ENCODE measurements at regions not wholly inside any gene's neighbourhood (a gene's known extent, or its start where the extent isn't known, plus 50 kb on each side); places are given as distances from the start of the nearest gene placed in this dataset.
"Not testable (repeated sequence)": the region's sequence is repeated elsewhere in the genome, so short reads cannot be mapped to it uniquely, and the experiment has no call there.

GRCh38 chr13:63712159-63712558 is 2296.5 kb upstream of the PCDH20 start:
- DNase-seq (ENCODE audit: low read depth in 4 of 4, low spot score in 3 of 4): not testable (repeated sequence)

GRCh38 chr13:63706751-63707150 is 2291.1 kb upstream of the PCDH20 start:
- DNase-seq (ENCODE audit: low read depth in 4 of 4, low spot score in 3 of 4): no peak

DNA sequence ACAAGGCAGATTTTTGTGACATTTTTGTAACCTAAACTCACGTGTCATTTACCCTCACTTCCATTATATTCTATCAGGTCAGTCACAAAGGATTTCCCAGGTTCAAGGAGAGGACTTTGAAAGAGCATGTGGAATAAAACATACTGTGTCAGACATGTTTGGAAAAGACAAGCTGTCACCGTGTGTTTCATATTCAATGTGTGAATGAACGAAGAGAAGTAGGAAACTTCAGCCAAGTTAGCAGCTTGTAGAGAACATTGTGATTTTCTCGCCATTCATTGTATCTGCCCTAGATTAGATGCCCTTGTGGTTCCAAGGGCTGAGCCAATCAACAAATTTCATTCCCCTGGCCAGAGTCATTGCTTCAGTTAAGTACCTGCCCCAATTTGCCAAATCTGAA is 2288.9 kb upstream of the PCDH20 start:
- DNase-seq (ENCODE audit: low read depth in 4 of 4, low spot score in 3 of 4): no peak

GRCh38 chr13:63700350-63700749 is 2284.7 kb upstream of the PCDH20 start:
- DNase-seq (ENCODE audit: low read depth in 4 of 4, low spot score in 3 of 4): no peak

GRCh38 chr13:63699948-63700347 is 2284.3 kb upstream of the PCDH20 start:
- DNase-seq (ENCODE audit: low read depth in 4 of 4, low spot score in 3 of 4): no peak

DNA sequence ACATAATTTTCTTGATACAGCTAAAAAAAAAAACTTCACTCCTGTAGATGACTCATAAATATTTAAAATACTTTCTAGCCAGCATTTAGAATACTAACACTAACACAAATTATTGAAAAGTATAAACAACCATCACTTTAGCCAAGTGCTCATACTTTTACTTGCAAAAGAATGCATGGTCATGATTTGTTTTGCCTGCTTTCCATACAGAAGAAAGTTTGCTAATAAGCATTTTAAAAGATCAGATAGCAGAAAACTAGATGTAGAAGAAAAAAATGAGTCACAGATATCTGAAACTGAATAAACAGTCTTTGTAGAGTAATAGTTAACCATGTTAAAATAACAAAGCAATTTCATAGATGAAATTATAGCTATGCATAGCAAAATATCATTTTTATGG is 2280.4 kb upstream of the PCDH20 start:
- DNase-seq (ENCODE audit: low read depth in 4 of 4, low spot score in 3 of 4): no peak

GRCh38 chr13:63693696-63694095 is 2278.0 kb upstream of the PCDH20 start:
- no peak for DNase-seq (ENCODE audit: low read depth in 4 of 4, low spot score in 3 of 4)

DNA sequence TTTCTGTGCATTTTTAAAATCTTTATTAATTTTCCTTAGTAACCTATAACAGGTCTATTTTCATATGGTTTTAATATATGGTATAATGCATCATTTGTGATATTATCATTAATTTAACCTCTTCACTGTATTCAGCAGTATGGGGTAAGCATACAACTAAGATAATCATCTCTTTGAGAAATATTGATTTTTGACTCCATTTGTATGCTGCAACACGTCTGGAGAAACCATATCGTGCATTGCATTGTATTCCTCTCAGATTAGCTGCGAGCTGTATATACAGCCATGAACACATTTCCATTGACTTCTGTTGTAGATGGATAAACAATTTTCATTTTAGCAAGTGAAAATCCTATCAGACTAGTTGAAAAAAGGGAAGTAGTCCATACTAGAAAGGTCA is 2275.8 kb upstream of the PCDH20 start:
- DNase-seq (ENCODE audit: low read depth in 4 of 4, low spot score in 3 of 4): no peak

DNA sequence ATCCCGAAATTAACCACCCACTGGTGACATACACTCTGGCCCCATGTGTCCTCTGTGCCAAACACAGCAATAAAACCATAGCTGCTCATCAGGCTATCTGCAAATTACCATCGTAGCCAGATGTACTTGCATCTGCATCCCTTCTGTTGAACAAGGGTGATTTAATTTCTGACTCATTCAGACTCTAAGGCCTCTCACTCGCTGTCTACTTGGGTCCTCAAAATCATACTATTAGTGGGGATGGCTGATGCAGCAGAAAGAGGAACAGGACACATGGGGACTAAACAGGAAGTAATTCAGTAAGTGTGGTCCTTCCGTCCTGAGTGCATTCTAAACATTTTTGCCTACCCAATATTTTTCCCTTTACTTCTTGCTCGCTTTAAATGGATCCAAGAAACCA is 2275.0 kb upstream of the PCDH20 start:
- DNase-seq (ENCODE audit: low read depth in 4 of 4, low spot score in 3 of 4): no peak

DNA sequence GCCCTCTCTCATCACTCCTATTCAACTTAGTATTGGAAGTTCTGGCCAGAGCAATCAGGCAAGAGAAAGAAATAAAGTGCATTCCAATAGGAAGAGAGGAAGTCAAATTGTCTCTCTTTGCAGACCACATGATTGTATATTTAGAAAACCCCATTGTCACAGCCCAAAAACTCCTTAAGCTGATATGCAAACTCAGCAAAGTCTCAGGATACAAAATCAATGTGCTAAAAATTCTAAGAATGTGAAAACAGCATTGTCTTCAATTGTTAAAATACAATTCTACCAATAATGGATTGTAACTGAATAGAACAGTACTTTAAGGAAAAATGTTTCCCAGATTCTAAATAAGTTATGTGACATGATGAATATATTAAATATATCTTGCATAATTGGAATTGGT is 2269.2 kb upstream of the PCDH20 start:
- DNase-seq (ENCODE audit: low read depth in 4 of 4, low spot score in 3 of 4): no peak

DNA sequence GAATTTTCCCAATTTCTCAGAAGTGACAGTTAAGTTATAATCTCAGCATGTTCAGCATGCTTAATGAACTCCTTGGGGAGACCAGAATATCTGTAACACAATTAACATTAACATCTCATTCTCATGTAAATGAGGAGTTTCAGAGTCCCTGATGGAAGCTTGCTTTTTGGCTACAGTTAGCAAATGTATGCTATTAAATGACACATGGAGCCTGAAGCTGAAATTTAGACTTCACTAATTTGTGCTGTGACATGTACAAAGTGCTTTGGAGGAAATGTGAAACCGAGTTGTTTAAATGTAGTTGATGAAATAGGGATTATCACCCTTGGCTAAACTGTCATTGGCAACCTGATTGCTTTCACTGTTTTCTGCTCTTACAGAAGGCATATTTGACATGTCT is 2265.1 kb upstream of the PCDH20 start:
- no peak for DNase-seq (ENCODE audit: low read depth in 4 of 4, low spot score in 3 of 4)

GRCh38 chr13:63671296-63671695 is 2255.6 kb upstream of the PCDH20 start:
- no peak for DNase-seq (ENCODE audit: low read depth in 4 of 4, low spot score in 3 of 4)

- no peak for DNase-seq (ENCODE audit: low read depth in 4 of 4, low spot score in 3 of 4)
Observed at GRCh38 chr13:63651394-63651793, 2235.7 kb upstream of the PCDH20 start.

DNA sequence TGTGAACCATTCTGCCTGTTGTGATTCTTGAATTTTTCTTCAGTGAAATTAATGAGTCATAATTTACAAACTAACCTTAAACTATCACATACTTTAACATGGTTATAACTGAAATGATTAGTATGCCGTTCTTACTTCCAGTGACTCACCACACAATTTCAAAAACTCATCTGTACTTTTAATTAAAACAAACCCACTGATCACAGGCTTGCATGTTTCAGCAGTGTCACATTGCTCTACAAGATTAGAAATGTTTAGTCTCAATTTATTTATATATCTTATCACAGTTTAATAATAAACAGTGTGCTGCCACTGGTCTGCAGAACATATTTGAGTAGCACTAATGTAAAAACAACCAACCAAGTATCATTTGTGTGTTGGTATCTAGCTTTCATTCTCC is 2227.9 kb upstream of the PCDH20 start:
- DNase-seq (ENCODE audit: low read depth in 4 of 4, low spot score in 3 of 4): no peak

- DNase-seq (ENCODE audit: low read depth in 4 of 4, low spot score in 3 of 4): no peak
Observed at GRCh38 chr13:63636316-63636993, 2220.8 kb upstream of the PCDH20 start.

- no peak for DNase-seq (ENCODE audit: low read depth in 4 of 4, low spot score in 3 of 4)
Observed at GRCh38 chr13:63632321-63632720, 2216.7 kb upstream of the PCDH20 start.

DNA sequence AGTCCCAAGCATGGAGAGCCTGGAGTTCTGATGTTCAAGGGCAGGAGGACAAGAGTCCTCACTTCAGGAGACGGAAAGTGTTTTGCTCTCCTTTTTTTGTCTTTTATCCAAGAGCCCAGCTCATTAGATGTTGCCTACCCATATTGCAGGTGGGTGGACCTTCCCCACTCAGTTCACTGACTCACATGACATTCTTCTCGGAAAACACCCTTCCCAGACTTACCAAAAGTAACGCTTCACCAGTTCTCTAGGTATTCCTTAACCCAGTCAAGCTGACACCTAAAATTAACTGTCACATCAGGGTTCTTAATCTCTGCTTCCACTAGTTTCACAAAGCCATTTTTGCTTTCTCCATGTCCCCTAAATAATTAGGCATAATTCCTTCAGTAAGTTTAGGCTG is 2215.4 kb upstream of the PCDH20 start:
- no peak for DNase-seq (ENCODE audit: low read depth in 4 of 4, low spot score in 3 of 4)

- no peak for DNase-seq (ENCODE audit: low read depth in 4 of 4, low spot score in 3 of 4)
Observed at GRCh38 chr13:63629591-63629990, 2213.9 kb upstream of the PCDH20 start.

- DNase-seq (ENCODE audit: low read depth in 4 of 4, low spot score in 3 of 4): no peak
Observed at GRCh38 chr13:63628310-63628709, 2212.7 kb upstream of the PCDH20 start.

DNA sequence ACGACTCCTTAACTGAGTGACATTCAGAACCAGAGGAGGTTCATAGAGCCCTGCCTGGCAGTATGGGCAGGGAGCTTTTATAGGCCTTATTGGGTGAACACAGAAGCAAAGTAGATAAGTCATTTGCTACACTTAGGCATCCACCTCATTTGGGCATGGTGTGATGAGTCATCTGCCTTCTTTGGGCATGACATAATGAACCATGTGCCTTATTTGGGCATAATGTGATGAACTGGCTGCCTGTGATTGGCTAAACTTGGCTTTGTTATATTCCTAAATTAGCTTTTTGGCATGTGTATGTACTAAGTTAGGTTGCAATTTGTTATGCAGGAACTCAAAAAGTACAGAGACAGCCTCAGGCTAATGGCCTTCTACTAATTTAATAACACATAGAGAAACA is 2210.2 kb upstream of the PCDH20 start:
- no peak for DNase-seq (ENCODE audit: low read depth in 4 of 4, low spot score in 3 of 4)

- DNase-seq (ENCODE audit: low read depth in 4 of 4, low spot score in 3 of 4): no peak
Observed at GRCh38 chr13:63614874-63615612, 2199.4 kb upstream of the PCDH20 start.

- no peak for DNase-seq (ENCODE audit: low read depth in 4 of 4, low spot score in 3 of 4)
Observed at GRCh38 chr13:63607153-63607552, 2191.5 kb upstream of the PCDH20 start.

Measured in right renal pelvis (tissue), 4 donors.